Chondrocyte (in vitro differentiated cells): ENCODE measurements at regions not wholly inside any gene's neighbourhood (a gene's known extent, or its start where the extent isn't known, plus 50 kb on each side); places are given as distances from the start of the nearest gene placed in this dataset.

Source experiments
- DNase-seq: peaks from one replicate; pipeline ENCODE4 v3.0.0; 2021; ENCODE audit warnings: mixed read lengths, low spot score
- H3K27ac Mint-ChIP-seq: one replicate; pipeline ENCODE4 v1.8.0; 2021; ENCODE audit warnings: mild to moderate bottlenecking, moderate library complexity, mixed read lengths; ENCODE audit not compliant: unreplicated experiment
- H3K27me3 Mint-ChIP-seq: 2 replicates; pipeline ENCODE4 v1.8.0; 2021; ENCODE audit warnings: low read depth, mixed read lengths
- H3K36me3 Mint-ChIP-seq: 2 replicates; pipeline ENCODE4 v1.8.0; 2021; ENCODE audit warnings: low read depth, mixed read lengths
- H3K4me1 Mint-ChIP-seq: 2 replicates; pipeline ENCODE4 v1.8.0; 2021; ENCODE audit warnings: low read depth, mild to moderate bottlenecking, mixed read lengths
- H3K4me3 Mint-ChIP-seq: one replicate; pipeline ENCODE4 v1.8.0; 2021; ENCODE audit warnings: mild to moderate bottlenecking, moderate library complexity, mixed read lengths; ENCODE audit not compliant: unreplicated experiment
- H3K9me3 Mint-ChIP-seq: 2 replicates; pipeline ENCODE4 v1.8.0; 2021; ENCODE audit warnings: low read depth, mixed read lengths
- CTCF ChIP-seq: fragments of 200-600 bp; sonication (generic); IDR thresholded peaks from 2 replicates; pipeline ENCODE4 v1.5.0; 2021; ENCODE audit warnings: antibody characterized with exemption, mild to moderate bottlenecking, moderate library complexity

GRCh38 chr5:61275841-61276240 lies 56.2 kb upstream of the ZSWIM6 start:
- H3K27ac Mint-ChIP-seq, result peak overlapping the region; percentile 8
- no peaks in the 10 kb centered on the region for H3K27me3 Mint-ChIP-seq
- no peak for TF ChIP-seq CTCF
- H3K4me1 Mint-ChIP-seq, result peaks cover 20% of the 10 kb centered on the region
- no peaks in the 10 kb centered on the region for H3K36me3 Mint-ChIP-seq
- DNase-seq, result no peak
- no peak overlapping the region for H3K4me3 Mint-ChIP-seq
- no peaks in the 10 kb centered on the region for H3K9me3 Mint-ChIP-seq

GRCh38 chr5:61277190-61277589 lies 54.9 kb upstream of the ZSWIM6 start:
- Mint-ChIP-seq H3K4me1 (peaks cover 20% of the 10 kb centered on the region), H3K27me3 (no peaks in the 10 kb centered on the region), H3K36me3 (no peaks in the 10 kb centered on the region), H3K4me3 (no peak overlapping the region), H3K9me3 (no peaks in the 10 kb centered on the region), H3K27ac (no peak overlapping the region)
- peak; percentile 65 for TF ChIP-seq CTCF
- no peak for DNase-seq

GRCh38 chr5:61277781-61278180 lies 54.3 kb upstream of the ZSWIM6 start:
- Mint-ChIP-seq H3K27me3 (no peaks in the 10 kb centered on the region), H3K9me3 (no peaks in the 10 kb centered on the region), H3K4me3 (no peak overlapping the region), H3K27ac (no peak overlapping the region), H3K4me1 (peaks cover 20% of the 10 kb centered on the region), H3K36me3 (no peaks in the 10 kb centered on the region)
- no peak for TF ChIP-seq CTCF
- no peak for DNase-seq

- H3K27ac Mint-ChIP-seq, result no peak overlapping the region
- H3K27me3 Mint-ChIP-seq, result no peaks in the 10 kb centered on the region
- H3K4me3 Mint-ChIP-seq, result no peak overlapping the region
- no peaks in the 10 kb centered on the region for H3K9me3 Mint-ChIP-seq
- no peak for DNase-seq
- no peaks in the 10 kb centered on the region for H3K36me3 Mint-ChIP-seq
- peaks cover 20% of the 10 kb centered on the region for H3K4me1 Mint-ChIP-seq
- TF ChIP-seq CTCF, result no peak
Observed at GRCh38 chr5:61279725-61280124, 52.3 kb upstream of the ZSWIM6 start.

GRCh38 chr5:61280205-61280604 lies 51.9 kb upstream of the ZSWIM6 start:
- Mint-ChIP-seq H3K27me3 (no peaks in the 10 kb centered on the region), H3K9me3 (no peaks in the 10 kb centered on the region), H3K4me3 (no peak overlapping the region), H3K27ac (no peak overlapping the region), H3K4me1 (peaks cover 20% of the 10 kb centered on the region), H3K36me3 (no peaks in the 10 kb centered on the region)
- no peak for DNase-seq
- no peak for TF ChIP-seq CTCF
